Neural cell (in vitro differentiated cells): ENCODE measurements at regions not wholly inside any gene's neighbourhood (a gene's known extent, or its start where the extent isn't known, plus 50 kb on each side); places are given as distances from the start of the nearest gene placed in this dataset.
A peak's percentile ranks its signal among the peaks of the same experiment; 100 is the strongest.

Experiments used
- CTCF ChIP-seq: fragments of 450-650 bp; IDR thresholded peaks from 2 replicates; pipeline ENCODE4 v1.5.1; 2014; ENCODE audit warnings: antibody characterized with exemption, mild to moderate bottlenecking, moderate library complexity; ENCODE audit not compliant: poor library complexity, severe bottlenecking
- EP300 ChIP-seq: fragments of 450-650 bp; conservative IDR thresholded peaks from 2 replicates; pipeline ENCODE4 v1.6.1; 2014; ENCODE audit warnings: antibody characterized with exemption, mild to moderate bottlenecking, moderate library complexity; ENCODE audit not compliant: poor library complexity, severe bottlenecking
- EZH2 ChIP-seq: fragments of 200-600, 300-800 bp; shearing (Covaris generic), sonication (generic); IDR thresholded peaks from 2 replicates; pipeline ENCODE4 v1.6.1; 2014; ENCODE audit warnings: antibody characterized with exemption, low read length, borderline replicate concordance, mild to moderate bottlenecking; ENCODE audit not compliant: insufficient read depth, poor library complexity, severe bottlenecking
- MXI1 ChIP-seq: fragments of 450-650 bp; conservative IDR thresholded peaks from 2 replicates; pipeline ENCODE4 v1.6.1; 2014; ENCODE audit warnings: antibody characterized with exemption, mild to moderate bottlenecking; ENCODE audit not compliant: poor library complexity, severe bottlenecking
- POLR2AphosphoS5 ChIP-seq: IDR thresholded peaks from 2 replicates; pipeline ENCODE4 v1.6.1; 2012
- RAD21 ChIP-seq: fragments of 450-650 bp; conservative IDR thresholded peaks from 2 replicates; pipeline ENCODE4 v1.6.1; 2014; ENCODE audit warnings: antibody characterized with exemption, mild to moderate bottlenecking, moderate library complexity
- SMC3 ChIP-seq: fragments of 450-650 bp; conservative IDR thresholded peaks from 2 replicates; pipeline ENCODE4 v1.6.1; 2014; ENCODE audit warnings: antibody characterized with exemption, mild to moderate bottlenecking, moderate library complexity; ENCODE audit not compliant: poor library complexity
- TAF1 ChIP-seq: IDR thresholded peaks from 2 replicates; pipeline ENCODE4 v1.6.1; 2012; ENCODE audit warnings: low read depth

- TF ChIP-seq EP300, result no peak
- no peak for TF ChIP-seq TAF1
- TF ChIP-seq CTCF, result no peak
- TF ChIP-seq POLR2AphosphoS5, result peak; percentile 24
- TF ChIP-seq RAD21, result no peak
- TF ChIP-seq MXI1, result no peak
- TF ChIP-seq EZH2, result no peak
- no peak for TF ChIP-seq SMC3
These were observed 227.2 kb upstream of the MON1B start for GRCh38 chr16:76963614-76964315.
